ENCODE measurements at regions not wholly inside any gene's neighbourhood (a gene's known extent, or its start where the extent isn't known, plus 50 kb on each side); places are given as distances from the start of the nearest gene placed in this dataset.

DNA sequence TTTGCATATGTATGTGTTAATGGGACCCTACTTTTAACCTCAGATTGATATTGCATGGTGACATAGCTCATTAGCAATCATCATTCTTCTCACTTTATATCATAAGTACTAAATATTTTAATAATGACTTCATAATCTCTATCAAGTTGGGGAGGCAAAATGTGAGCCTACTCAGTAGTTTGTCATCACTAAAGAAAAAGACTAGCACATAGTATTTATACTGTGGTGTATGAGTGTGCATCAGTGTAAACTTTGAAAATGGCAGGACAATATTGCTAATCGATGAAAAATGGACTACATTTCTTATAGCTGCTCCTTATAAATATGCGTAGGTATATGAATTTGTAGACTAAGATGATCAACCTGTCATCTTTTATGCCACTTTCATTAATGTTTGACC lies 624.5 kb upstream of the ROBO2 start:
- H3K27me3 ChIP-seq (replicated peaks; ENCODE audit: control insufficient read depth, insufficient read depth, low read length) = no peaks in the 10 kb centered on the region
- no peak for DNase-seq (ENCODE audit: extremely low read depth, insufficient read length)

GRCh38 chr3:76429581-76430177 lies 610.2 kb upstream of the ROBO2 start:
- Histone ChIP-seq H3K4me3 (replicated peaks; ENCODE audit: low read depth, low read length) (no peak overlapping the region), H3K27me3 (replicated peaks; ENCODE audit: control insufficient read depth, insufficient read depth, low read length) (no peaks in the 10 kb centered on the region), H3K36me3 (ENCODE audit: control insufficient read depth, insufficient read depth, low read length) (no peaks in the 10 kb centered on the region)
- TF ChIP-seq, protein P1, sequence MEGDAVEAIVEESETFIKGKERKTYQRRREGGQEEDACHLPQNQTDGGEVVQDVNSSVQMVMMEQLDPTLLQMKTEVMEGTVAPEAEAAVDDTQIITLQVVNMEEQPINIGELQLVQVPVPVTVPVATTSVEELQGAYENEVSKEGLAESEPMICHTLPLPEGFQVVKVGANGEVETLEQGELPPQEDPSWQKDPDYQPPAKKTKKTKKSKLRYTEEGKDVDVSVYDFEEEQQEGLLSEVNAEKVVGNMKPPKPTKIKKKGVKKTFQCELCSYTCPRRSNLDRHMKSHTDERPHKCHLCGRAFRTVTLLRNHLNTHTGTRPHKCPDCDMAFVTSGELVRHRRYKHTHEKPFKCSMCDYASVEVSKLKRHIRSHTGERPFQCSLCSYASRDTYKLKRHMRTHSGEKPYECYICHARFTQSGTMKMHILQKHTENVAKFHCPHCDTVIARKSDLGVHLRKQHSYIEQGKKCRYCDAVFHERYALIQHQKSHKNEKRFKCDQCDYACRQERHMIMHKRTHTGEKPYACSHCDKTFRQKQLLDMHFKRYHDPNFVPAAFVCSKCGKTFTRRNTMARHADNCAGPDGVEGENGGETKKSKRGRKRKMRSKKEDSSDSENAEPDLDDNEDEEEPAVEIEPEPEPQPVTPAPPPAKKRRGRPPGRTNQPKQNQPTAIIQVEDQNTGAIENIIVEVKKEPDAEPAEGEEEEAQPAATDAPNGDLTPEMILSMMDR (IDR thresholded peaks at IDR 0.05; ENCODE audit: insufficient read depth, low read length, poor library complexity, severe bottlenecking) = no peak
- DNase-seq (ENCODE audit: extremely low read depth, insufficient read length) = no peak

More for the DNA sequence above, 624.5 kb upstream of the ROBO2 start:
- TF ChIP-seq, protein P1 (IDR thresholded peaks at IDR 0.05; ENCODE audit: insufficient read depth, low read length, poor library complexity, severe bottlenecking) = no peak
- no peak overlapping the region for H3K4me3 ChIP-seq (replicated peaks; ENCODE audit: low read depth, low read length)
- H3K36me3 ChIP-seq (ENCODE audit: control insufficient read depth, insufficient read depth, low read length) = no peaks in the 10 kb centered on the region

GRCh38 chr3:76432396-76432795 lies 607.5 kb upstream of the ROBO2 start:
- Histone ChIP-seq H3K27me3 (replicated peaks; ENCODE audit: control insufficient read depth, insufficient read depth, low read length) (no peaks in the 10 kb centered on the region), H3K36me3 (ENCODE audit: control insufficient read depth, insufficient read depth, low read length) (no peaks in the 10 kb centered on the region), H3K4me3 (replicated peaks; ENCODE audit: low read depth, low read length) (no peak overlapping the region)
- no peak for DNase-seq (ENCODE audit: extremely low read depth, insufficient read length)
- TF ChIP-seq, protein P1 (IDR thresholded peaks at IDR 0.05; ENCODE audit: insufficient read depth, low read length, poor library complexity, severe bottlenecking) = no peak

GRCh38 chr3:76436894-76437293 lies 603.0 kb upstream of the ROBO2 start:
- TF ChIP-seq, protein P1 (IDR thresholded peaks at IDR 0.05; ENCODE audit: insufficient read depth, low read length, poor library complexity, severe bottlenecking) = no peak
- H3K36me3 ChIP-seq (ENCODE audit: control insufficient read depth, insufficient read depth, low read length) = no peaks in the 10 kb centered on the region
- no peak for DNase-seq (ENCODE audit: extremely low read depth, insufficient read length)
- no peak overlapping the region for H3K4me3 ChIP-seq (replicated peaks; ENCODE audit: low read depth, low read length)
- H3K27me3 ChIP-seq (replicated peaks; ENCODE audit: control insufficient read depth, insufficient read depth, low read length) = no peaks in the 10 kb centered on the region

DNA sequence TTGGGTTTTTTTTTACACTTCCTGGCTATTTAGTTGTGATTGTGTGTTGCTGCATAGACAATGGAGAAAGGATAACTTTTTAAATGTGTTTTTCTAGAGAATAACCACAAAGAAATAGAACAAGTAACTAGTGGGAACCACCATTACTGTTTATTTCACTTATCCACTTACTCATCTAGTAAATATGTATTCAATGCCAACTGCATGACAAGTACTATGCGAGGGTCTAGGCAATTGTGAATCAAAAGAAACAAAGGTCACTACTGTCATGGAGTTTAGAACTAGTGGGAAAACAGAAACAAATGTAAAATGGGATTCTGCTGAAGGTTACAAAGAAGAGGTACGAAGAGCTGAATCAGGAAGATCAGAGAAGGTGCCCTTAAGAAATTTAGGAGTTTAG lies 600.9 kb upstream of the ROBO2 start:
- no peaks in the 10 kb centered on the region for H3K36me3 ChIP-seq (ENCODE audit: control insufficient read depth, insufficient read depth, low read length)
- TF ChIP-seq, protein P1 (IDR thresholded peaks at IDR 0.05; ENCODE audit: insufficient read depth, low read length, poor library complexity, severe bottlenecking) = no peak
- H3K27me3 ChIP-seq (replicated peaks; ENCODE audit: control insufficient read depth, insufficient read depth, low read length) = no peaks in the 10 kb centered on the region
- H3K4me3 ChIP-seq (replicated peaks; ENCODE audit: low read depth, low read length) = no peak overlapping the region
- DNase-seq (ENCODE audit: extremely low read depth, insufficient read length) = no peak
